GM19452 (cell line): ENCODE measurements at regions not wholly inside any gene's neighbourhood (a gene's known extent, or its start where the extent isn't known, plus 50 kb on each side); places are given as distances from the start of the nearest gene placed in this dataset.

ENCODE experiments used
- ATAC-seq: cut with Tn5 transposase; IDR thresholded peaks from one replicate; pipeline ENCODE4 v1.9.1; 2021; ENCODE audit not compliant: unreplicated experiment

DNA sequence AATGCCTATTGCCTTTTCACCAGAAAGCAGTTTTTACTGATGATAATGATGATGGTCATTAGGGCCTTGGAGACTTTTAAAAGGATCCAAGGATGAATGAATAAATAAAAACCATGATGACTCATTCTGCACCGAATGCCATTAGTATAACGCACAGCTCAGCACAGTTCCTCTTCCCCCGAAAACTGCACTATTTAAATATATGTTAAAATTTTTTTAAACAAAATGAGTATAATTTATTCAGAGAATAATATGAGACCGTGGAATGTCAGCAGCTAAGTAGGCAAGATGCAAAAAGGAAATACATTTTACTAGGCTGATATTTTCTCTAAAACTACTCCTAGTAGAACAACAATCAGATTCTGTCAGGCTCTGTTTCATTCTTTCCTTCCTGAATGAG, 83.4 kb upstream of the NANOGP8 start:
- ATAC-seq: no peak

DNA sequence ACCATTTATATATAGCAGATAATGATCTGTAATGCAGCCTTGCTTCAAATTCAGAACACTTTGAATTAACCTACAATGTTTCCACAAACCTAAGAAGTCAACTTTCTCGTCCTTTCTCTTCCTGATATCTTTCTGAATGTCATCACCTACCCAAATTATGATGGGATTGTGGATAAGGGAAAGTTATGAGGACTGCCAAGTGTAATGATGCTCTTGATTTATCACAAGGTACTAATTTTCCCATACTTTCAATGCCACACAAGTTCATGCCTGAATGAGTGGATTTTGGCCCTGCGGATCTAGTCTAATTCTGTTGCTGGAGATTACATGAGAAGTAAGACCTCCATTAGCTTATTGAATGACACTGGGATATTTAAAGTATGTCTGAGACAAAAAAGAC, 82.6 kb upstream of the NANOGP8 start:
- ATAC-seq: no peak

DNA sequence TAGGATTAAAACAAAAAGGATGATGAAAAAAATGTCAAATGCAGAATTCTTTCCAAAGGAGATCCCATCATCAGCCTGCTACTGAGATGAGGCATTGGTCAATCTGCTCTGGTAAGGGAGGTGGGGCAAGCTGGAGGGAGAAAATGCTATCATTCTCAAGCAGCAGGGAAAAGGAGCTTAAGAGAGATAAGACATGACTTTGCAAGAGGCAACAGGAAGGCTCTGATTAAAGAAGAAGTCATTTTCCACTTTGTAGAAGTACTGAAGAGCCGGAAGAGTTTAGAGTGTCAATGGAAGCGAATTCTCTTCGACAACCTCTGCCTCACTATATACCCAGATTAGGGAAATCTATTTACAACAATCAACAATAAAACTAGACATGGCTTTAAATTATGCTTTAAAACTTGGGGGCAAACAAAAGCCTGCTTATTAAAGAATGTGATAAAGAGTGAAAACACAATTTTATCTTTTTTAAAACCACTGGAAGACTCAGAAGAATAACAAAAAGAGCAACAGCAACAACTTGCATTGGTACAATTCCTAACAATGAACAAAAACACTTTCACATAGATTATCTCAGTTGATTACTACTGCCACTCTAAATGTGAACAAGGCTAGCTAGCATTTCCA, 81.8 kb upstream of the NANOGP8 start:
- no peak for ATAC-seq

DNA sequence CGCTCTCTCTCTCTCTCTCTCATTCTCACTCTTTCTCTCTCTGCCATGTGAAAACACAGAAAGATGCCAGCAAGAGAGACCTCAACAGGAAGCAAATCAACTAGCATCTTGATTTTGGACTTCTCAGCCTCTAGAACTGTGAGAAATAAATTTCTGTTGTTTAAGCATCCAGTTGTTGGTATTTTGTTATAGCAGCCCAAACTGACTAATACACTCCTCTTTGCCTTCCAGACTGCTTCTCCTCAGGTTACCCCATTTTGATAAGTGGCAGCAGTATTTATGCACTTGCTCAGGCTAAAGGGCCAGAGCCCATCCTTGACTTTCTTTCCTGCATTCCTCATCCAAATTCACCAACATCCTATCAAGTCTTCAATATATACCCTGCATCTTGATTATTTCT, 76.6 kb upstream of the NANOGP8 start:
- no peak for ATAC-seq

DNA sequence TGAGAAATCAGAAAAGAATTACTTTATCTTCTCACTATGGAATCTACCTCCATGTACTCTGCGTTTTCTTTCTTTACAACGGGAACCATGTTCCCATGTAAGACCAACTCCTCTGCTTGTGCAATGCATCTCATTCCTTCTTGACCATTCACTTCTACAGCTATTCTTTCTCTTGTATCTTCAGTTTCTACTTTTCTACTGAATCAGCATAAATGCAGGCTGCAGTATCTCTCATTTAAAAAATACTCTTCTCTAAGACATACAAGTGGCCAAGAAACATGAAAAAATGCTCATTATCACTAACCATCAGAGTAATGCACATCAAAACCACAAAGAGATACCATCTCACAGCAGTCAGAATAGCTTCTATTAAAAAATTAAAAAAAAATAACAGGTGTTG, 74.1 kb upstream of the NANOGP8 start:
- ATAC-seq: no peak

DNA sequence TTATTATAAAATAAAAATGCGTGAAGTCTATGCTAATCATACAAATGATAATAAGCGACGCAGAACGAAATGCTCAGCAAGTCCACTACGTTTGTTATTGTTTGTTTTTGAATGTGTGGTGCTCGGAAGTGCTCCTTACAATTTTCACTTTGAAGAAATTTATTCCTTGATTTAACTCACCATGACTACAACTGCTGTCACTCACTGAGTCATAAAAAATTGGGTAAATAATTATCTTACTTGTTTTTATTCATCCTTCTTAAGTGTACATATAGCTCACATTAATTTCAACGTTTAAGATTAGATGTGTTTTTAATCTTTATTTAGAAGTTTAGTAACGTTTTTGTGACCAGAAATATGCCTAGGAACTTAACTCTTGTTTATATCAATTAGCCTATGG, 66.7 kb upstream of the NANOGP8 start:
- no peak for ATAC-seq

DNA sequence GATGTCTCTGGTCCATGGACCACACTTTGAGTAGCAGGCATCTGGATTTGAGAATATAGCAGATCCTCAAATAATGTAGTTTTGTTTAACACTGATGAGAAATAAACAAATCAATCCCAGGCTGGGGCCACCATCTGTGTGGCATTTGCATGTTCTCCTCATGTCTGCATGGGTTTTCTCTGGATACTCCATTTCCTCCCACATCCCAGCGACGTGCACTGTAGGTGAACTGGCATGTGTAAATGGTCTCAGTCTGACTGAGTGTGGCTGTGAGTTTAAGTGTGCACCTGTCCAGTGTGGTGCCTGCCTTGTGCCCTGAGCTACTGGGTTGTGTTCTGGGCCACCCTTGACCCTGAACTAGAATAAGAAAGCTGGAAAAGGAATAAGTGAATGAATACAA, 66.3 kb upstream of the NANOGP8 start:
- no peak for ATAC-seq

DNA sequence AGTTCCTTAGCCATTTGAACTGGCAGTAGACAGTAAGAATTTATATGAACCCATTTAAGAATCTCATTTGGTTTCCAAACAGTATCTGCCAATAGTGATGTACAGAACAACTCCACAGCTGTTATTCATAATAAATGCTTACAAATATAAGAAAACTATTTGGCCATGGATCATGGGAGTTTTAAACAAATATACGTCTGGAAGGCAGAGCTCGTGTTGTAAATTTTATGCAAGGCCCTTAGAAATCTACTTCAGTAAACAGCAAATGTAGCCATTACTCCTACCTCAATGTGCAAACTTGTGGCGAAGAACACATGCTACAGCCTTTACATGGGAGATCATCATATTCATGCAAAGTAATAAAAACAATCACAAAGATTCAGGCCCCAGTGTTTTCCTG, 65.3 kb upstream of the NANOGP8 start:
- ATAC-seq: no peak

DNA sequence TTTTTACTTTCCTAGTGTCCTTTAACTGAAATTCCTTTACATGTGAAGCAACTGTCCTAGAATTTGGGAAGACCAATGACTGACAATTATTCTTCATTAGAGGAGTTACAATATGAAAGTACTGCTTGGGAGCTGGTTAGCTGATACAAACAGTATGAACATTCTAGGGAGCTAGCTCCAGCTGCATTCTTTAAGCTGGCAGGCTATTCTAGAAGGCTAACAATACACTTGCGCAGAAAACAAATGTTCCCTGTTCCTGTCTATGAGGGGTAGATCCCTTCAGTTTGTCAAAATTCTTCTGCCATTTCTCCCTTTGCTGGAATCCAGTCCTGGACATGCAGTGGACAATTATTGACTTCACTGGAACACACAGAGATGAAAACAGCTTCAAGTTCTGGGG, 60.2 kb upstream of the NANOGP8 start:
- no peak for ATAC-seq

DNA sequence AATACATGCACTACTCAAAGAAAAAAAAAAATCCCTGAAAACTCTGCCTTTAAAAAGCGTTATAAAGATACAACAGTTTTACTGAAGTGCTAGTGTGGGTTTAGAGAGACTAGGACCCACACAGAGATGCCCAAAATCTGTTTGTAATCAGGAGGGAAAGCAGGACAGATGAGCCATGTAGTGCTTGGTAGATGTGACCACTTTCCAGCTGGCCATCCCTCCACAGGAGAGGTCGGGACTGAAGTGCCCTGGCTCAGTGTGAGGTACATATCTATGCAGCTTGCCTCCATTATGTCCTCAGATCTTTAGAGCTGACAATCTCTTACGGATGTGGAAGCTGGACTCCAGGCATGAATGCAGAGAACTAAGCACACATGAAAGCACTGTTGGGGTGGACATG, 57.5 kb upstream of the NANOGP8 start:
- no peak for ATAC-seq

DNA sequence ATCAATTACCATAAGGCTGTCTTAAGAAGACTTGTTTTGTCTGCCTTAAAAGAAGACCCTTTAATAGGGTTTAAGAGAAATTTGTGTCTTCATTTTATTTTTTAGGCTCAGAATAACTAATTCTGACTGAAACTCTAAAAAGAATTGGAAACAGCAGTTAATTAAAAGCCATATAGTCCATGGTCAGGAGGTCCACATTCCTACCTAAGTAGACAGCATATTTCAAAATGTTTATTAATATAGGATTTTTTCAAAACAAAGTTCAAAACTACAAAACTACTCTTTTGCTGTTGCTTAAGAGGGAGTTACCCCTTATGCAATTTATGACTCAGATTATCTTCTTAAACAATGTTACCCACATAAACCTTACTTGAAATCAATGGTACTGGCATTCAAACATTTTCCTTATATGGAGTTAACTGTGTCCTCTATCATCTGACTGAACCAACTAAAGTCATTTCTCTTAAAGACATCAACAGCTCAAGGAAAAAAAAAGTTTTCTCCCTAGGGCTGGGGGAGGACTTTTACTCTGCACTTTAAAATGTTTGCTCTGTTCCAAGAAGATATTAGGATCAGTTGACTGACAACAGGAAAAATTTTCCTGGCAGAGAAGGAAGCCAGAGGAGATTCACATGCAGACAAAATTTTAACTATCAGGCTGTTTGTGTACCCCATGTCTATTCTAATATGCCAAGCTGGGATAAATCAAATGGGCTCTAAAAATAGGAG, 56.8 kb upstream of the NANOGP8 start:
- no peak for ATAC-seq

DNA sequence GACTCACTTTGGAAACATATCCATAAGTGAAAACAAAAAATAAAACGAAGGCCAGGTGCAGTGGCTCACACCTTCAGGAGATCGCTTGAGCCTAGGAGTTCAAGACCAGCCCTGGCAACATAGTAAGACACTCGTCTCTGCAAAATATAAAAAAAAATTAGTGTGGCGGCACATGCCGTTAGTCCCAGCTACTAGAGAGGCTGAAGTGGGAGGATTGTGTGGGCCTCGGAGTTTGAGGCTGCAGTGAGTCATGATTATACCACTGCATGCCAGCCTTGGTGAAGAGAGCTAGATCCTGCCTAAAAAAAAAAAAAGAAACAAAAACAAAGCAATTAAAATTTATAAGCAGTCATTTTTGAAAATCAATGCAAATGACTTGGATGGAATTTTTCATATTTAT, 54.7 kb upstream of the NANOGP8 start:
- ATAC-seq: no peak

DNA sequence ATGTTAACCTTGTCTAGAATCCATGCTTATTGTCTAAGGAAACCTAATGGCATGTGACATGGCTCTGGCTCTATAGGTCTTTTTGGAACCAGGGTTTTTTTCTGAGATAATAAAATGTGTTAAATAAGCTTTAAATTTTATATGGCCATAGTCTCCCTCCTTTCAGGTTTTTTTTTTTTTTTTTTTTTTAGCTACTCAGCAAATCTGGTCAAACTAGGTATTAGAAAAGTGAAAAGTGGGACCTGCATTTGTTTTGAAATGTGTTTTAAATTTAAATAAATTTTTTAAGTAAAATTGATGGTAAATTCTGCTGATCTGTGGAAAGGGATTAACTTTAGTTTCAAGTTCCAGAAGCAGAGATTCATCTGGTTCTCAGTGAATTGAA, 52.1 kb upstream of the NANOGP8 start:
- no peak for ATAC-seq

DNA sequence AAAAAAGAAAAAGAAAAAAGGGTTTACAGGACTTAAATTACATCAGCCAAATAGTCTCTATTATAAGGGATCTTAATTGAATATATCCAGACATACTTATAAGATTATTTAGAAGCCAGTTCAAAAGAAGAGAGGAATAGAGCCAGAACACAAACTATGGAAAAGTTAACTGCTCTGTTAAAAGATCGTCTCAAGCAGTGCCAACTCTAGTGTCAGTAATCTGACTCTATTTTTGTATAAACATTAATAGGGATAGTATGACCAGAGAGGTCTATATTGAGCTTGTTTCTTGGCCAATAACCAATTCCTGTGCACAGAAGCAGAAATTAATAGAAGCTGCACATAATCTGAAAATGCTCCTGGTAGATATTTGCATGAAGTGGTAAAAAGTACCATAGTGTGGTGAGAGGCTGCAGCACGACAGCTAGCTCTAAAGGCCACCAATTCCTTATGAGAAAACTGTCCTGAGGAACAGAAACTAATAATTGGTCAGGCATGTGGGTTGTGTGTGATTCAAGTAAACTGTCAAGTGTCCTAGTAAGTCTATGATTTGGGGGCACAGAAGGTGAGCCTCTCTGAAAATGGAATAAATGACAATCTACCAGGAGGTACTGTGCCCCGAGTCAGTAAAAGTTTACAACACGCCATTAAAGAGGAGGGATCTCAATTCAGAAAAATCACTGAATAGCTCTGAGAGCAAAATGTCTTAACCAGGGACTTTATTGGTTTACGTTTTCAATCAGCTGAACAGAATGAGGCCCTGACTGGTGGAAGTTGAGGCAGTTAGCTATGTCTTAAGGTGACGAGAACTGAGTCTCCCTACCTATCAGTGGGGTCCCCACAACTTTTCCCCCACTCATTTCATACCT, 51.5 kb upstream of the NANOGP8 start:
- peak; percentile 98 for ATAC-seq
